ENCODE measurements at regions not wholly inside any gene's neighbourhood (a gene's known extent, or its start where the extent isn't known, plus 50 kb on each side); places are given as distances from the start of the nearest gene placed in this dataset.
A peak's percentile ranks its signal among the peaks of the same experiment; 100 is the strongest.

DNA sequence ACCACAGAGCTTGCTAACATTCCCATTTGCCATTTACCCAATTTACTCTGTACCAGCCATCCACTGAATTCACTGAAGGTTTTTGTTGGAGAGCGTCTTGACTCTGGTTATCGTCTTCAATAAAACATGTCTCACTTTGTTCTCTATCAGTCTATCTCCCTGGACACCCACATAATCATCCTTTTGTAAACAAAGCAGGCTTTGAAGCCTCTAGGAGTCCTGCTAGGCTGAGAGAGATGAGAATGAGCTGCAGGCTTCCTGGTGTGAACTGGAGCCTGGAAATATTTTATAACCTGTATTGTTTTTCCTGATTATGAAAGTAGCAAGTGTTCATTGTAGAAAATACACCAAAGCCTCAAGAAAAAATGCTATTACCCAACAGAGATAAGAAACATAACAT lies 140.6 kb upstream of the ZNF366 start (continued):
- TF ChIP-seq ZNF558 (tag by site-specific recombination; IDR thresholded peaks at IDR 0.05) (no peak), ZNF292 (tag by site-specific recombination; IDR thresholded peaks at IDR 0.05; ENCODE audit: borderline replicate concordance, low read depth) (no peak), ZNF239 (tag by site-specific recombination; IDR thresholded peaks at IDR 0.05) (no peak), GLIS1 (tag by site-specific recombination; IDR thresholded peaks at IDR 0.05) (no peak; the same call in 1 of the 2 replicates), ZNF670 (tag by site-specific recombination; IDR thresholded peaks at IDR 0.05; ENCODE audit: low read depth) (no peak), ZNF211 (tag by site-specific recombination; IDR thresholded peaks at IDR 0.05; ENCODE audit: low read depth) (no peak), ZNF701 (tag by site-specific recombination; IDR thresholded peaks at IDR 0.05) (no peak)
- TF ChIP-seq, protein P1, sequence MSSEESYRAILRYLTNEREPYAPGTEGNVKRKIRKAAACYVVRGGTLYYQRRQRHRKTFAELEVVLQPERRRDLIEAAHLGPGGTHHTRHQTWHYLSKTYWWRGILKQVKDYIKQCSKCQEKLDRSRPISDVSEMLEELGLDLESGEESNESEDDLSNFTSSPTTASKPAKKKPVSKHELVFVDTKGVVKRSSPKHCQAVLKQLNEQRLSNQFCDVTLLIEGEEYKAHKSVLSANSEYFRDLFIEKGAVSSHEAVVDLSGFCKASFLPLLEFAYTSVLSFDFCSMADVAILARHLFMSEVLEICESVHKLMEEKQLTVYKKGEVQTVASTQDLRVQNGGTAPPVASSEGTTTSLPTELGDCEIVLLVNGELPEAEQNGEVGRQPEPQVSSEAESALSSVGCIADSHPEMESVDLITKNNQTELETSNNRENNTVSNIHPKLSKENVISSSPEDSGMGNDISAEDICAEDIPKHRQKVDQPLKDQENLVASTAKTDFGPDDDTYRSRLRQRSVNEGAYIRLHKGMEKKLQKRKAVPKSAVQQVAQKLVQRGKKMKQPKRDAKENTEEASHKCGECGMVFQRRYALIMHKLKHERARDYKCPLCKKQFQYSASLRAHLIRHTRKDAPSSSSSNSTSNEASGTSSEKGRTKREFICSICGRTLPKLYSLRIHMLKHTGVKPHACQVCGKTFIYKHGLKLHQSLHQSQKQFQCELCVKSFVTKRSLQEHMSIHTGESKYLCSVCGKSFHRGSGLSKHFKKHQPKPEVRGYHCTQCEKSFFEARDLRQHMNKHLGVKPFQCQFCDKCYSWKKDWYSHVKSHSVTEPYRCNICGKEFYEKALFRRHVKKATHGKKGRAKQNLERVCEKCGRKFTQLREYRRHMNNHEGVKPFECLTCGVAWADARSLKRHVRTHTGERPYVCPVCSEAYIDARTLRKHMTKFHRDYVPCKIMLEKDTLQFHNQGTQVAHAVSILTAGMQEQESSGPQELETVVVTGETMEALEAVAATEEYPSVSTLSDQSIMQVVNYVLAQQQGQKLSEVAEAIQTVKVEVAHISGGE (tag by site-specific recombination; conservative IDR thresholded peaks at IDR 0.05; ENCODE audit: low read depth): no peak
- TF ChIP-seq, protein P2, sequence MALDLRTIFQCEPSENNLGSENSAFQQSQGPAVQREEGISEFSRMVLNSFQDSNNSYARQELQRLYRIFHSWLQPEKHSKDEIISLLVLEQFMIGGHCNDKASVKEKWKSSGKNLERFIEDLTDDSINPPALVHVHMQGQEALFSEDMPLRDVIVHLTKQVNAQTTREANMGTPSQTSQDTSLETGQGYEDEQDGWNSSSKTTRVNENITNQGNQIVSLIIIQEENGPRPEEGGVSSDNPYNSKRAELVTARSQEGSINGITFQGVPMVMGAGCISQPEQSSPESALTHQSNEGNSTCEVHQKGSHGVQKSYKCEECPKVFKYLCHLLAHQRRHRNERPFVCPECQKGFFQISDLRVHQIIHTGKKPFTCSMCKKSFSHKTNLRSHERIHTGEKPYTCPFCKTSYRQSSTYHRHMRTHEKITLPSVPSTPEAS (tag by site-specific recombination; IDR thresholded peaks at IDR 0.05): no peak
- TF ChIP-seq, protein P3, sequence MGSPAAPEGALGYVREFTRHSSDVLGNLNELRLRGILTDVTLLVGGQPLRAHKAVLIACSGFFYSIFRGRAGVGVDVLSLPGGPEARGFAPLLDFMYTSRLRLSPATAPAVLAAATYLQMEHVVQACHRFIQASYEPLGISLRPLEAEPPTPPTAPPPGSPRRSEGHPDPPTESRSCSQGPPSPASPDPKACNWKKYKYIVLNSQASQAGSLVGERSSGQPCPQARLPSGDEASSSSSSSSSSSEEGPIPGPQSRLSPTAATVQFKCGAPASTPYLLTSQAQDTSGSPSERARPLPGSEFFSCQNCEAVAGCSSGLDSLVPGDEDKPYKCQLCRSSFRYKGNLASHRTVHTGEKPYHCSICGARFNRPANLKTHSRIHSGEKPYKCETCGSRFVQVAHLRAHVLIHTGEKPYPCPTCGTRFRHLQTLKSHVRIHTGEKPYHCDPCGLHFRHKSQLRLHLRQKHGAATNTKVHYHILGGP (tag by site-specific recombination; IDR thresholded peaks at IDR 0.05): peak; percentile 58
- TF ChIP-seq, protein P4, sequence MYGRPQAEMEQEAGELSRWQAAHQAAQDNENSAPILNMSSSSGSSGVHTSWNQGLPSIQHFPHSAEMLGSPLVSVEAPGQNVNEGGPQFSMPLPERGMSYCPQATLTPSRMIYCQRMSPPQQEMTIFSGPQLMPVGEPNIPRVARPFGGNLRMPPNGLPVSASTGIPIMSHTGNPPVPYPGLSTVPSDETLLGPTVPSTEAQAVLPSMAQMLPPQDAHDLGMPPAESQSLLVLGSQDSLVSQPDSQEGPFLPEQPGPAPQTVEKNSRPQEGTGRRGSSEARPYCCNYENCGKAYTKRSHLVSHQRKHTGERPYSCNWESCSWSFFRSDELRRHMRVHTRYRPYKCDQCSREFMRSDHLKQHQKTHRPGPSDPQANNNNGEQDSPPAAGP (tag by site-specific recombination; IDR thresholded peaks at IDR 0.05): no peak

DNA sequence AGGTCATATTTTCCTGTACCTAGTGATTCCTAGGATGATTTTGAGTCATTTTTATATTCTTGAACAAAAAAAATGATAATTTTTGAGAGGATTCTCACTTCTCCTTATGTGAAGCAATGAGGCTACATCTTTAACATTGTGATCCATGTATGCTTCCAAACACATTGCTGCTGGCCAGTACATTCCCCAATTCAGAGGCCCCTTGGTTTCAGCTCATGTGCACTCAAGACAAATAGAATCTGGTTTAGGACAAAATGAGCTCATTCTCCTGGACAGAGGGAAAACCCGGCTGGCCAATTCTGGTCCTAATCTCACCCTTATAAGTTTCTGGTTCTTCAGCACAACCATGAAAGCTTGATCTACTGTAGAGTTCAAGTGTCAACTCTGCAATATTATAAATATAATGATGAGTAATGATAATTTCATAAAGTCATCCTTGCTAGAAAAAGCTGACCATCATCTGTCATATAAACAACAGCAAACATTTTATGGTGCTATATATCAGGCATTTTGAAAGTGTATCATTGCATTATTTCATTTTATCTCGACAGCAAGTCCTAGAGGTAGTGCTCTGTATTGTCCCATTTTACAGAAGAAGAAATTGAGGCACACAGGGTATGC lies 139.1 kb upstream of the ZNF366 start:
- POLR2A ChIA-PET: no interaction called here
- H3K4me3 ChIP-seq (ENCODE audit: low read depth, low read length): no peak overlapping the region
- H3K36me3 ChIP-seq (ENCODE audit: control insufficient read depth in 2 of 2, insufficient read depth in 1 of 2, low read length in 2 of 2): no peaks in the 10 kb centered on the region
- CTCF ChIA-PET: interaction anchor here (0.6 kb wide), 1 partner anchor 99 kb away, joined by 3 read pairs; no protein-coding TSS in a partner anchor
- TF ChIP-seq ZNF292 (tag by site-specific recombination; IDR thresholded peaks at IDR 0.05; ENCODE audit: borderline replicate concordance, low read depth) (no peak), ZFP3 (tag by site-specific recombination; IDR thresholded peaks at IDR 0.05; ENCODE audit: low read depth) (no peak), ZNF404 (tag by site-specific recombination; IDR thresholded peaks at IDR 0.05) (no peak), ZNF114 (tag by site-specific recombination; IDR thresholded peaks at IDR 0.05) (no peak), ZNF629 (tag by site-specific recombination; IDR thresholded peaks at IDR 0.05) (no peak), SP2 (tag by site-specific recombination; IDR thresholded peaks at IDR 0.05) (no peak), ZNF777 (tag by site-specific recombination; IDR thresholded peaks at IDR 0.05; ENCODE audit: borderline replicate concordance) (no peak), ZNF140 (tag by site-specific recombination; IDR thresholded peaks at IDR 0.05) (no peak), ZNF747 (tag by site-specific recombination; IDR thresholded peaks at IDR 0.05) (no peak)
- TF ChIP-seq, protein P5, sequence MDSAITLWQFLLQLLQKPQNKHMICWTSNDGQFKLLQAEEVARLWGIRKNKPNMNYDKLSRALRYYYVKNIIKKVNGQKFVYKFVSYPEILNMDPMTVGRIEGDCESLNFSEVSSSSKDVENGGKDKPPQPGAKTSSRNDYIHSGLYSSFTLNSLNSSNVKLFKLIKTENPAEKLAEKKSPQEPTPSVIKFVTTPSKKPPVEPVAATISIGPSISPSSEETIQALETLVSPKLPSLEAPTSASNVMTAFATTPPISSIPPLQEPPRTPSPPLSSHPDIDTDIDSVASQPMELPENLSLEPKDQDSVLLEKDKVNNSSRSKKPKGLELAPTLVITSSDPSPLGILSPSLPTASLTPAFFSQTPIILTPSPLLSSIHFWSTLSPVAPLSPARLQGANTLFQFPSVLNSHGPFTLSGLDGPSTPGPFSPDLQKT (IDR thresholded peaks at IDR 0.05; ENCODE audit: borderline replicate concordance, low read depth, low read length): no peak
- TF ChIP-seq, protein P6, sequence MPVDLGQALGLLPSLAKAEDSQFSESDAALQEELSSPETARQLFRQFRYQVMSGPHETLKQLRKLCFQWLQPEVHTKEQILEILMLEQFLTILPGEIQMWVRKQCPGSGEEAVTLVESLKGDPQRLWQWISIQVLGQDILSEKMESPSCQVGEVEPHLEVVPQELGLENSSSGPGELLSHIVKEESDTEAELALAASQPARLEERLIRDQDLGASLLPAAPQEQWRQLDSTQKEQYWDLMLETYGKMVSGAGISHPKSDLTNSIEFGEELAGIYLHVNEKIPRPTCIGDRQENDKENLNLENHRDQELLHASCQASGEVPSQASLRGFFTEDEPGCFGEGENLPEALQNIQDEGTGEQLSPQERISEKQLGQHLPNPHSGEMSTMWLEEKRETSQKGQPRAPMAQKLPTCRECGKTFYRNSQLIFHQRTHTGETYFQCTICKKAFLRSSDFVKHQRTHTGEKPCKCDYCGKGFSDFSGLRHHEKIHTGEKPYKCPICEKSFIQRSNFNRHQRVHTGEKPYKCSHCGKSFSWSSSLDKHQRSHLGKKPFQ (tag by site-specific recombination; IDR thresholded peaks at IDR 0.05): no peak
- no peak overlapping the region for H3K27ac ChIP-seq (ENCODE audit: extremely low read depth, low read depth, low read length)
- H3K9me3 ChIP-seq (ENCODE audit: control insufficient read depth, insufficient read depth, low read depth, low read length): no peaks in the 10 kb centered on the region
- H3K4me1 ChIP-seq (ENCODE audit: control insufficient read depth, insufficient read depth, low read length): peaks cover 12% of the 10 kb centered on the region

Data from HEK293 (cell line).